ENCODE measurements at regions not wholly inside any gene's neighbourhood (a gene's known extent, or its start where the extent isn't known, plus 50 kb on each side); places are given as distances from the start of the nearest gene placed in this dataset.

- H3K4me3 ChIP-seq (replicated peaks; ENCODE audit: low read depth, low read length) = no peak overlapping the region
- TF ChIP-seq CTCF (IDR thresholded peaks at IDR 0.05; ENCODE audit: low read depth, low read length, missing control alignments) = no peak
- DNase-seq (ENCODE audit: extremely low read depth, low read depth) = no peak
These were observed 361.8 kb upstream of the ZMIZ1 start for GRCh38 chr10:78706726-78707540.

DNA sequence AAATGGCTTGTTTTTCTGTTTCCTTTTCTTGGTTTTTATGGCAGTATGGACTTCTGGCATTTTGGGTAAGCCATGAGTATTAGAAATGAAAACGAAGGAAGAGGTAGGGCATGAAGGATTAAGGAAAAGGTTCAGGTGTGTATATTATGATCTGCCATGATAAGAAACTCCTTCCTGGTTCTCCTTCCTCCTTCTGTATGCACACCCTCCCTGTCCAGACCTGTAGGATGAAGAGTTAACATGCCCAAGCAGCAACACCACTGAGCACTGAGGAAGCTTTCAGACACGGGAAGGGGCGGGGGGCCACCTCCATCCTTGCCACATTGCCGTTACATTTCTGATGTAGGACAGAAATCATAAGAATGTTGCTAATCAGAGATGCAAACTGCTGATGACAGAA lies 361.0 kb upstream of the ZMIZ1 start:
- no peak overlapping the region for H3K4me3 ChIP-seq (replicated peaks; ENCODE audit: low read depth, low read length)
- no peak for DNase-seq (ENCODE audit: extremely low read depth, low read depth)
- no peak for TF ChIP-seq CTCF (IDR thresholded peaks at IDR 0.05; ENCODE audit: low read depth, low read length, missing control alignments)

- DNase-seq (ENCODE audit: extremely low read depth, low read depth) = no peak
These were observed 356.6 kb upstream of the ZMIZ1 start for GRCh38 chr10:78712147-78712546.

GRCh38 chr10:78713659-78714058 lies 355.1 kb upstream of the ZMIZ1 start:
- no peak for DNase-seq (ENCODE audit: extremely low read depth, low read depth)
- no peak overlapping the region for H3K4me3 ChIP-seq (replicated peaks; ENCODE audit: low read depth, low read length)
- no peak for TF ChIP-seq CTCF (IDR thresholded peaks at IDR 0.05; ENCODE audit: low read depth, low read length, missing control alignments)

More at GRCh38 chr10:78712147-78712546, 356.6 kb upstream of the ZMIZ1 start:
- no peak for TF ChIP-seq CTCF (IDR thresholded peaks at IDR 0.05; ENCODE audit: low read depth, low read length, missing control alignments)
- no peak overlapping the region for H3K4me3 ChIP-seq (replicated peaks; ENCODE audit: low read depth, low read length)

GRCh38 chr10:78714225-78714624 lies 354.5 kb upstream of the ZMIZ1 start:
- no peak for TF ChIP-seq CTCF (IDR thresholded peaks at IDR 0.05; ENCODE audit: low read depth, low read length, missing control alignments)
- H3K4me3 ChIP-seq (replicated peaks; ENCODE audit: low read depth, low read length) = no peak overlapping the region
- no peak for DNase-seq (ENCODE audit: extremely low read depth, low read depth)

DNA sequence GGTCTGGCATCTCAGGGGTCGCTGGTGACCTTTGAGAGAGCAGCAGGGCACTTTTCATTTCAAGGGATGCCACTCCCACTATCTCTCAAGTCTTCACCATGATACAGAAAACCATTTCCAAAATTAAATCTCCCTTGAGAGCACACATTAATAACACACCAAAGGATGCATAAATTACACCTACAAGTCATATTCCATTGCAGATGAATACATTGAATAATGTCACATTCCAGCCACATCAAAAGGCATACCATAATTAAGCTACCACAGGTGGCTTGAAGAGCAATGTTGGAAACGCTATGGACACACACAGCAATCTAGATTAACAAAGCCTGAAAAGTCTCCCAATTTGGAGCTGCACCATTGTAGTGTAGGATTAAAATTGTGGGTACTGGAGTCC lies 353.3 kb upstream of the ZMIZ1 start:
- DNase-seq (ENCODE audit: extremely low read depth, low read depth) = no peak
- TF ChIP-seq CTCF (IDR thresholded peaks at IDR 0.05; ENCODE audit: low read depth, low read length, missing control alignments) = no peak
- H3K4me3 ChIP-seq (replicated peaks; ENCODE audit: low read depth, low read length) = no peak overlapping the region
